ENCODE measurements at regions not wholly inside any gene's neighbourhood (a gene's known extent, or its start where the extent isn't known, plus 50 kb on each side); places are given as distances from the start of the nearest gene placed in this dataset.

- no peak for DNase-seq
- H3K27ac Mint-ChIP-seq (ENCODE audit: unreplicated experiment), result no peak overlapping the region
- CTCF ChIA-PET, result interaction anchor here (1.1 kb wide), 1 partner anchor 112 kb away, joined by 3 read pairs; no protein-coding TSS in a partner anchor
- no peaks in the 10 kb centered on the region for H3K4me1 Mint-ChIP-seq (ENCODE audit: low read depth, unreplicated experiment)
- no peaks in the 10 kb centered on the region for H3K36me3 Mint-ChIP-seq (ENCODE audit: insufficient read depth, unreplicated experiment)
- no peaks in the 10 kb centered on the region for H3K27me3 Mint-ChIP-seq (ENCODE audit: unreplicated experiment)
- BruUV-seq (replicated peaks), result no TSS peak
- intact Hi-C loops (cut with micrococcal nuclease; ENCODE audit: unreplicated experiment), result no loop called here
- H3K4me3 Mint-ChIP-seq (ENCODE audit: low read depth, unreplicated experiment), result no peak overlapping the region
- no peak for TF ChIP-seq CTCF (IDR thresholded peaks at IDR 0.05; ENCODE audit: unreplicated experiment)
- no peaks in the 10 kb centered on the region for H3K9me3 Mint-ChIP-seq (ENCODE audit: low read depth, unreplicated experiment)
These were observed 90.5 kb upstream of the GPRIN3 start for GRCh38 chr4:89398146-89398545.

GRCh38 chr4:89397441-89397840 is 89.8 kb upstream of the GPRIN3 start:
- intact Hi-C loops (cut with micrococcal nuclease; ENCODE audit: unreplicated experiment), result no loop called here
- Mint-ChIP-seq H3K9me3 (ENCODE audit: low read depth, unreplicated experiment) (no peaks in the 10 kb centered on the region), H3K4me3 (ENCODE audit: low read depth, unreplicated experiment) (no peak overlapping the region), H3K36me3 (ENCODE audit: insufficient read depth, unreplicated experiment) (no peaks in the 10 kb centered on the region), H3K27ac (ENCODE audit: unreplicated experiment) (no peak overlapping the region), H3K4me1 (ENCODE audit: low read depth, unreplicated experiment) (no peaks in the 10 kb centered on the region), H3K27me3 (ENCODE audit: unreplicated experiment) (no peaks in the 10 kb centered on the region)
- CTCF ChIA-PET, result interaction anchor here (0.9 to 1.2 kb wide), 3 partner anchors 111 to 122 kb away, joined by 3 read pairs; no protein-coding TSS in a partner anchor
- DNase-seq, result no peak
- no TSS peak for BruUV-seq (replicated peaks)
- TF ChIP-seq CTCF (IDR thresholded peaks at IDR 0.05; ENCODE audit: unreplicated experiment), result no peak

- peaks cover 9% of the 10 kb centered on the region for H3K9me3 Mint-ChIP-seq (ENCODE audit: low read depth, unreplicated experiment)
- intact Hi-C loops (cut with micrococcal nuclease; ENCODE audit: unreplicated experiment), result no loop called here
- H3K4me1 Mint-ChIP-seq (ENCODE audit: low read depth, unreplicated experiment), result peaks cover 18% of the 10 kb centered on the region
- H3K27ac Mint-ChIP-seq (ENCODE audit: unreplicated experiment), result no peak overlapping the region
- no peaks in the 10 kb centered on the region for H3K36me3 Mint-ChIP-seq (ENCODE audit: insufficient read depth, unreplicated experiment)
- TF ChIP-seq CTCF (IDR thresholded peaks at IDR 0.05; ENCODE audit: unreplicated experiment), result no peak
- no peak overlapping the region for H3K4me3 Mint-ChIP-seq (ENCODE audit: low read depth, unreplicated experiment)
- CTCF ChIA-PET, result no interaction called here
- no peaks in the 10 kb centered on the region for H3K27me3 Mint-ChIP-seq (ENCODE audit: unreplicated experiment)
- DNase-seq, result no peak
- BruUV-seq (replicated peaks), result no TSS peak
These were observed 74.8 kb upstream of the GPRIN3 start for GRCh38 chr4:89382439-89382838.

GRCh38 chr4:89380980-89381379 is 73.4 kb upstream of the GPRIN3 start:
- no peaks in the 10 kb centered on the region for H3K27me3 Mint-ChIP-seq (ENCODE audit: unreplicated experiment)
- no TSS peak for BruUV-seq (replicated peaks)
- H3K36me3 Mint-ChIP-seq (ENCODE audit: insufficient read depth, unreplicated experiment), result no peaks in the 10 kb centered on the region
- no peak for TF ChIP-seq CTCF (IDR thresholded peaks at IDR 0.05; ENCODE audit: unreplicated experiment)
- no peak overlapping the region for H3K4me3 Mint-ChIP-seq (ENCODE audit: low read depth, unreplicated experiment)
- no peak for DNase-seq
- intact Hi-C loops (cut with micrococcal nuclease; ENCODE audit: unreplicated experiment), result no loop called here
- CTCF ChIA-PET, result no interaction called here
- peaks cover 9% of the 10 kb centered on the region for H3K9me3 Mint-ChIP-seq (ENCODE audit: low read depth, unreplicated experiment)
- no peak overlapping the region for H3K27ac Mint-ChIP-seq (ENCODE audit: unreplicated experiment)
- H3K4me1 Mint-ChIP-seq (ENCODE audit: low read depth, unreplicated experiment), result peaks cover 25% of the 10 kb centered on the region

Measured in Calu3 (cell line).